GM21423 (cell line): ENCODE measurements at regions not wholly inside any gene's neighbourhood (a gene's known extent, or its start where the extent isn't known, plus 50 kb on each side); places are given as distances from the start of the nearest gene placed in this dataset.

ENCODE experiments used
- ATAC-seq: cut with Tn5 transposase; IDR thresholded peaks from one replicate; pipeline ENCODE4 v1.9.1; 2021; ENCODE audit warnings: mild to moderate bottlenecking, moderate library complexity; ENCODE audit not compliant: unreplicated experiment

- ATAC-seq = no peak
Observed at GRCh38 chr13:74329962-74330361, 195.8 kb upstream of the KLF12 start.

DNA sequence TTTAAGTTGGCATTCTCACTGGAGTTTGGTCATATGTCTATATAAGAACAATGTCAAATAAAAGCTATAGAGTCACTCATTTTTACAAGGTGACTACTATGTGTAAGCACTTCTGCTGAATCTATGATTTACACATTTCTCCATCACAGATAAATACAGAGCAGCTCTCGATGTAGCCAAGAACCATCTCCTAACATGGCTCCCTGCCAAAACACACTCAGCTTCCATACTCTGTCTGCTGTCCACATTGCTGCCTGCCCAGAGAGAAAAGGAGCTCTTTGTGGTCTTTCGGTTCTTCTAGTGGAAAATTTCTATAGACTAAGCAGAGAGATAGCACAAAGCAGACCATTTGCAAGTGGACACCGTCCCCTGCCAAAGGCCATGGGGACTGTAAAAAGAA is 190.9 kb upstream of the KLF12 start:
- ATAC-seq = no peak

GRCh38 chr13:74324338-74324737 is 190.1 kb upstream of the KLF12 start:
- no peak for ATAC-seq

DNA sequence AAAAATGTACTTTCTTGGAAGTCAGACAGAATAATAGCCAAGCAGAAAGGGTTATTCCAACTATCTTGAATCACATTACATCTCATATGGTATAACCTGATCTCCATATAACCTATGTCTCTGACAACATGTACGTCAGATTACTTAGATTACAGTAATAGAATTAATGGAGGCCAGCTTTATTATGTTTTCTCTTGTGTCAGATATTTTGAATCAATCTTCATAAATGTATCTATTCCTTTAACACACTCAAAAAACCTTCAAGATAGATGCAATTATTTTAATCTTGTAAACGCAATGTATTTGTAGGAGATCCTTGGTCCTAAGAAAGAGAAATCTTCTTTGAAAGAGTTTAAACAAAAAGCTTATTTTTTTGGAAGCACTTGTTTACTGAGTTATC is 188.4 kb upstream of the KLF12 start:
- ATAC-seq = no peak

GRCh38 chr13:74320282-74320681 is 186.1 kb upstream of the KLF12 start:
- ATAC-seq = no peak

DNA sequence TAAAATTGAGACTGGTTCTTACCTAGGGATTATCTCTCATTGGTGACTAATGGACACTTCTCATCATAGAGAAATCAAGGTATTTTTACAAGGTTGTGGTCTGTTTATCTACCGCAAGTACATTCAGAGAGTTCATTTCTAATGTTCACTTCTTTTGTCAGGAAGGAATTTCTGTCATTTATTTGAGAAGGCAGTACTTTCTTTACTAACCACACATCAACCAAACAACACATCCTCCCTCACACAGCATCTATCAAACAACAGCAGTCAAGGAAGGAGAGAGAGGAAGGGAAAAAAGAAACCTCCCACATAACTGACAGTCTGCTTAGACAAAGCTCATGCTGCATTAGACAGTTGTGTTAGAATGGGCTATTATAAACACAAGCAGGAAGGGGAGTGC is 182.3 kb upstream of the KLF12 start:
- no peak for ATAC-seq

- no peak for ATAC-seq
Observed at GRCh38 chr13:74306496-74306895, 172.3 kb upstream of the KLF12 start.

- no peak for ATAC-seq
Observed at GRCh38 chr13:74305876-74306275, 171.7 kb upstream of the KLF12 start.

DNA sequence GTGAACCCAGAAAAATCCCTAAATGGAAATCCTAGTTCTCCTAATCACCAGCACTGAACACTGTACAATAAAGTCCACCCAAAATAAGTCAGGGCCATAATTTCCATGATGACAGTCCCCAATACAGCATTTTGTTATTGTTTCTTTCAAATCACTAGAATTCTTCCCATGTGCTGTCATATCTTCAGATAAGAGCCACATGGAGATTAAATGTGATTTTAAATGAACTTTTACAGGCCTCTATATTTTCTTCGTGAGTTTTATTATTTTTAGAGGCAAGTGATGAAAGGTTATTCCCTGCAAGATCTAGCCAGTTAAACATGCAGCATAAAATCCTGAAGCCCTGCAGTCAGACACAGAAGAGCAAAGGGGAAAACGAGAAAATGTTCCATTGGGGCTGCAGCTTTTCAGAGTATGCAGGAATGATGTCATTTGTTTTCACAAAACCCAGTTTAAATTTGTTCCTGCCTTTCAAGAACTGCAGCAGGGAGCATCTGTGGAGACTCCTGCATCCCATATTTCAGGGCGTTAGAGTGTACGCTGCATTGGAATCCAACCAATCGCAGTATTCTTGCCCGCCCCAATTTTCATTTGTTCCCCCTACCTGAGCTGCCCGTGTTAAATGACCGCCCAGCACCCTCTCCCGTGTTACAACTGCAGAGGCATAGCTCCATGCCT is 167.2 kb upstream of the KLF12 start:
- no peak for ATAC-seq

DNA sequence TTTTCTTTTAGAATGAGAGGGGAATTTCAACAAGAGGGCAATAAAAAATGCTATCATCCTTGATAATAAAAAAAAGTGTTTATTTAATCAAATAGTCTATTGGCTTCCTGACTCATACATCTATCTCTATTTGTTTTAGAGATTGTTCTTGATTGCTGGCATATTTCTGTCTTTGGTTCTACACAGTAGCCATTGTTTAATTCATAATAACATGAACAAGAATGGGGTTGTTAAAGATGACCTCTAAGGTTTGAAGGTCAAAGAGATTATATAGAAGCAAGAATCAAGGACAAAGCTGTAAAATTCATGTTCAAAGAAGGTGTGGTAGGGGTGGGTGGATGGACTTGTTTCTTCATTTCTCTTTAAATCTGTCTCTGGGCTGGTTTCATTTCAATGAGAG is 166.0 kb upstream of the KLF12 start:
- ATAC-seq = no peak

DNA sequence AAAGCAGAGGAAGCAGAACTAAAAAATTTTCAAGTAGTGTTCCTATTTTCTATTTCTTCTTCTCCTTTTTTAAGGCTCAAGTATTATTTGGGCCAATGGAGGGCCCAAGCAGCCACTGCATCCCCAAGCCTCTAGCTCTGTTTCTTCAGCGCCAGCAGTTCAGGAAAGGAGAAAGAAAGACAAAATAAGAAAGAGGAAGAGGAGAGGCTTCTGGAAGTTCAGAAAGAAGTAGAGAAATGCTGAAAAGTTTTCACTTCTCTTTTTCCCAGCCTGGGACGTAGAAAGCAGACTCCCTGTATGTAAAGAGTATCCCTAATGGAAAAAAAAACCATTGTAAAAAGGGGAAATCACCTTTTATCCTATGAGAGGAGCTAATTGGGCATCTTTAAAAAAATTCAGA is 165.5 kb upstream of the KLF12 start:
- ATAC-seq = no peak

GRCh38 chr13:74298923-74299322 is 164.7 kb upstream of the KLF12 start:
- no peak for ATAC-seq

DNA sequence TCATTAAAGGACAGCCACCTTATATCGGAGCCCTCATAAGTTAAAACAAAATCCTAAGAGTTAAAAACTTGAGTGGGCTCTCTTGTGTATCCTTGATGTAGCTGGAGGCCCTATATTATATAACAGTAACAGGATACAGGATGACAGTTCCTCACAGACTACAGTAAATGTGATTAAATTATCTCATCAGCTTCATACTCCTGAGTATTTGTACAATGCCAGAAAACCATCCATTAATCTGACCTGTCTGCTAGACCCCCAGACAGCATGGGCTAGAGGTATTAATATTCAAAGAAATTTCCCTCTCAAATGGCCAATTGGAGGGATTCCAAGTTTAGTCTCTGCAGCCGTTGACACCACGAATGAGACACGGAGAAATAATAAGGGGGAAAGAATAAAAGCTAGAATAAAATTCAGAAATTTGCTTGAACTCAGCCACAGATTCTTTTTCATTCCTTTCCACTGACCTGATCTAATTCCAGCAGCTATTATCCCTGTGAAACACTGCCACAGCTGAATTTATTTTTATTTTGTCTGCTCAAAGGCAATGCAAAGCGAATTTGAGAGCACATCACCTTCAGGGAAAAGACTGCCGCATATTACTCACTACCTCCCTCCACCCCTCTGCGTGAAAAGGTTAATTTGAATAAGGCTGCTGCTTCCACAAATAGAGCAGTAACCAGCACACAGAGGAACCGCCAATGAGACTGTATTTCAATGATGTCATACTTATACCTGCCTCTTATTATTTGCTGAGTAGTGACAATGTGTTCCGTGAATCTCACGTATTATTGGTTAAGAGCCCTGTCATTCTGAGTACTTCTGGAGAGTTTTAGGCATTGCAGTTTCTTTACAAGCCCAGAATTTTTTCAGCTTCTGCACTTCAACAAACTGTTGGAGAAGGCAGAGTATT is 155.9 kb upstream of the KLF12 start:
- ATAC-seq = peak; percentile 60

DNA sequence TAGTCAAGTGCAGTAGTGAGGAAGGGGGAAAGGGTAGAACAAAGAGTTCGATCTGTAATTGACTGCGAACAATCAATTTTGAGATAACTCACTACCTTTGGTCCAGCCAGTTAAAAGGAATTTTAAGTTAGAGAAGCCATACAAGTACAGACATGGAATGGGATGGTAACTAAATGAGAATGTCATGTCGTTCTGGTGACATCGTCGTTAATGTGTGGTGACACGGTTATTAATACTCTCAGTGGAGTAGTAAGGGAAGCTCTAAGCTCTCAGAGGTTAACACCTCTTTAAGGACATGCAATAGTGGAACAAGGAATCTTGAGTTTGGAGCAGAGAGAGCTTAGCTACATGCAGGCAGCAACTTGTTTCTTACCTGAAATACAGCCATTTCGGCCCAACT is 154.9 kb upstream of the KLF12 start:
- ATAC-seq = no peak

GRCh38 chr13:74288361-74288911 is 154.2 kb upstream of the KLF12 start:
- ATAC-seq = no peak

DNA sequence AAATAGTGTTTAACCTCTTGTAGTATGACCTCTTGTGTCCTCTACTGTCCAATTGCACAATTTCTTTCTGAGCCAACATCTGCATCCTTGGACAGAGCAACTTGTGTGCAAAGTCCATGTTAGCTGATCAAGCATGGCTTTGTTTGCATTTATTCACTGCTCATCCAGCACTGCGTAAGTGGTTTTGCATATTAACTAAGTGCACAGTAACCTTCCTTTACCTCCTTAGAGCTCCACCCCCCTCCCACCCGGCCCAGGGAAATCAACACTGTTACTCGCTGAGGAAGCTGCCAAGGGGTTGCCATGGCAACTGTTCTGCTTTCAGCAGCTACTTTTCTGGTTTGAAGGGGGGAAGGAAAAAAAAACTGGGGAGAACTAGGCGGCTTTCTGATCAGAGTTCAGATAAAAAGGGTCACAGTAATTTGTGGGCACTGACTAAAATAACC is 153.5 kb upstream of the KLF12 start:
- peak; percentile 40 for ATAC-seq

- ATAC-seq = no peak
Observed at GRCh38 chr13:74280795-74281490, 146.7 kb upstream of the KLF12 start.

- no peak for ATAC-seq
Observed at GRCh38 chr13:74280093-74280794, 146.0 kb upstream of the KLF12 start.

GRCh38 chr13:74278901-74279300 is 144.7 kb upstream of the KLF12 start:
- ATAC-seq = no peak

- no peak for ATAC-seq
Observed at GRCh38 chr13:74274916-74275315, 140.7 kb upstream of the KLF12 start.

- ATAC-seq = no peak
Observed at GRCh38 chr13:74273581-74273980, 139.4 kb upstream of the KLF12 start.
